Left renal cortex interstitium (tissue), 4 donors: ENCODE measurements at regions not wholly inside any gene's neighbourhood (a gene's known extent, or its start where the extent isn't known, plus 50 kb on each side); places are given as distances from the start of the nearest gene placed in this dataset.
"Not testable (repeated sequence)": the region's sequence is repeated elsewhere in the genome, so short reads cannot be mapped to it uniquely, and the experiment has no call there.

Experiments
- DNase-seq, 4 donors: peaks; one replicate each; pipeline ENCODE4 v3.0.0-alpha.2; 2013; ENCODE audit warnings: low read depth in 4 of 4, low spot score in 2 of 4, missing footprints in 1 of 4

GRCh38 chr2:21328177-21328576 lies 204.4 kb downstream of the TDRD15 start:
- DNase-seq = no peak

GRCh38 chr2:21330786-21331391 lies 207.1 kb downstream of the TDRD15 start:
- DNase-seq = no peak

- DNase-seq = no peak
These were observed 208.0 kb downstream of the TDRD15 start for GRCh38 chr2:21331625-21332370.

DNA sequence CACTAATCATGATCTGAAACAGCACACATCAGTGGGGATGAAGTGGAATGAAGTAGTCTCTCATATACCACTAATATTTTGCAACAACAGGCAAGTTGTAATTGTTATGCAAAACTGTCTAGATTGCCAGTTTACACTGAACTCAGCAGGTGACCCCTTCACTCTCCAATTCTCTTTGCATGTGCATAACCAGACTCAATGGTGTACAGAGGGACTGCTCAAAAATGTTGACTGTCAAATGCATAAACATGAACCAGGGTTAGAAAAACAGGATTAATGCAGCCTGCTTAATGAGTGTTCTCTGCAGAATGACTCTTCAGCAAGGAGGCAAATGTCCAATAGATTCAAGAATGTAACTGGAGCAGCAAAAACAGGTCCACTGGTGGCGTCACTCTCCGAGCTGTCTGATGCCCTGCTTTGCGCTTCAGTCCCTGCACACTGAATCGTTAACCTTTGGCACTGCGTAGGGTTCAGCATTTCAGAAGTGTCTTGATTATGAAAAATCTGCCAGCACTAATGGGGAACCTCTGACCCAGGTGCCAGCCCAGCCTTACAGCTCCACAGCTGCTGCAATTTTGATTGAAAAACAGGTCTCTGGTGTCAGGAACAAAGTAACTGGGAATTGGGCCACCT lies 209.3 kb downstream of the TDRD15 start:
- no peak for DNase-seq

DNA sequence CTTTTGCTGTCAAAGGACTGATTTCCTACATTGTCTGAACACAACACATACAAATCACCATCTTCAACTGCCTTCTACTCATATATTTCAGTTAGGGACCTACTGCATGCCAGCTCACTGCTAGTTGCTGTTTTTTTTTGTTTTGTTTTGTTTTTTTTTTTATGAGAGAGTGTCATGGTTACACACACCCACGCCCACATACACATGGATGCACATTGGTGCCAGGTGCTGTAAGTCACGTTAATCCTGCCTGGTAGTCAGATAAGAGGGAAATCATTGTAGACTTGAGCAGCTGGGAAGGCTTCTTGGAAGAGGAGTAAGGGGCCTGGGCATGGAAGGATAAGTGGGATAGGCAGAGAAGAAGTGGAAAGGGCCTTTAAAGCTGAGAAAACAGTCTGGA lies 209.9 kb downstream of the TDRD15 start:
- DNase-seq = no peak

- no peak for DNase-seq
These were observed 223.2 kb downstream of the TDRD15 start for GRCh38 chr2:21346984-21347383.

DNA sequence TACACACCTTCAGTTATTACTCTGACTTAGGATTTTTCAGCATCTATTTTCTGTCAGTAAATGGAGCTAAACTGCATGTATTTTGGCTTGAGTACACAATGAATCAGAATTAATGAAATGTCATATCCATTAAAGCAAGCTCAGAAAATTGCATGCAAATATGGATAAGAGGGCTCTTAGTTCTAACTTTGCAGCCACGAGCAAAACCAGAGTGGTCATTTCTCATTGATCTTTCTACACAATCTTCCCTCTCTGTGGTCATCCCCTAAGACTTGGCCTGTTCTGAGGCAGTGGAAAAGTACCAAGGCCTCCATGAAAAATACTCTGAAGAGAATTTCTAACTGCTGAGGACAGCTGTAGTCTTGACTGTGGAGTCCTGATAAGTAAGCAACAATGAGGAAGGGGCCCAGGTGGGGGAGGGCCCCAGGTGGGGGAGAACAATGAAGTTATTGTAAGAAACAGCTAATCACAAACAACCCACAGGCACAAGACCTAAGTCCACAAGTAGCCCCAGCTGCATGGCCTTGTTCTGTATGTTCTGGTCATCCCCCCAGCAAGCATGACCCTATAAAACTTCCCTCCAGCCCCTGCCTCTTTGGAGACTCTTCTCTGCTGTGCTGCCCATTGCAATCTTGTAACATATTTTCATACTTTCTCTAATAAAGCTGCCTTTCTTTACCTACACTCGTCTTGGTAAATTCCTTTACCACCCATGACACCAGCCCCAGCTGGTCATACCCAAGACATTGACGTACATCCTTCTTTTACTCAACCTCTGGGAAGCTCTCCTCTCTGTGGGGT lies 230.3 kb downstream of the TDRD15 start:
- DNase-seq = no peak

GRCh38 chr2:21356086-21356856 lies 232.5 kb downstream of the TDRD15 start:
- DNase-seq = no peak

- no peak for DNase-seq
These were observed 233.1 kb downstream of the TDRD15 start for GRCh38 chr2:21356857-21357255.

- no peak for DNase-seq
These were observed 235.2 kb downstream of the TDRD15 start for GRCh38 chr2:21358976-21359375.

- no peak for DNase-seq
These were observed 237.6 kb downstream of the TDRD15 start for GRCh38 chr2:21361384-21361783.

- no peak for DNase-seq
These were observed 238.3 kb downstream of the TDRD15 start for GRCh38 chr2:21361957-21362486.

DNA sequence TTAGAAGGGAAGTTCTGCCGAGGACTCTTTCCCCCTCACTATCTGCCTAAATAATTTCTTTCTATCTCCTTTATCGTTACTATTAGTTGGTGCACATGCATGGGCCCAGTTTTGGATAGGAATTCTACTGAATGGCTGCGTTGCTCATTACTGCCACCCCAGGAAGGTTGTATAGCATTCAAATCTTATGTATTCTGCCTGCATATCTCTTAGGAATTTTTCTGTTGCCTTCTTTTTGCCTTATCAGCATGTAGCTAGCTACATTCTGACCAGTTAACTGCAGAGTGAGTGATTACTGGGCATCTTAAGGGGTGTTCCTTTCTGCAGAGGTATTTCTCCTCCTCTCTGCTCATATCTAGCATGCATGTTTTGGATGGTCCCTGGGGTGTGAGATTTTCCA lies 239.6 kb downstream of the TDRD15 start:
- no peak for DNase-seq

DNA sequence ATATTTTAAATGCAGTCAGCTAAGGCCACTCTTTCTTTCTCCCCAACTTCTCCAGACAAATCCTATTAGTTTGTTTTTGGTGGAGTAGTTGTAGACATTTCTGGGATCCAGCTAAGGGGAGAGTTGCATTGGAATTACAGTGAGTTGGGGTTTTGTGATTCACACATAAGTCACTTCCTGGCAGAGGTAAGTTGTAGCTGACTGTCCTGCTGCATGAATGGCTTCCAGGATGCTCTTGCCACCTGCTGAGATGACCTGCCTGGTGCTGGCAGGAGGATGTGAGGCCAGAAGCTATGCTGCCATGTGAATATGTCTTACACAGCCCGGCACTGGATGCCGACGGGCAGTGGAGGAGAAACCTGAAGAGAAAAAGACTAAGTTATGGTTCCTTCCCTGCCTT lies 243.7 kb downstream of the TDRD15 start:
- no peak for DNase-seq

DNA sequence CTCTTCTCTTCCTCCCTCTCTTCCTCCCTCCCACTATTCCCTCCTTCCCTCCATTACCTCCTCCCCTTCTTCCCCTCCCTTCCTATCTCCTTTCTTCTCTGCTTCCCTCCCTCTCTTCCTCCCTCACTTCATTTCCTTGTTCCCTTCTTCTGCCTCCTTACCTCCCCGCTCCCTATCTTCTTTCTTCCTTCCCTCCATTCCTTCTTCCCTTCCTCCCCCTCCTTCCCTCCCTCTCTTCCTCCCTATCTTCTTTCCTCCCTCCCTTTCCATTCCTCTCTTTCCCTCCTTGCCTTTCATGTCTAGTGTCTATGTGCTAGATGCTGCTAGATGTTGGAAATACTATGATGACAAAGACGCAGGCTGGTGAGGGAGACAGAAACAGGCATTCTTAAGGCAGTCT lies 246.0 kb downstream of the TDRD15 start:
- no peak for DNase-seq

- no peak for DNase-seq
These were observed 247.8 kb downstream of the TDRD15 start for GRCh38 chr2:21371499-21372003.

- DNase-seq = no peak
These were observed 248.9 kb downstream of the TDRD15 start for GRCh38 chr2:21372654-21373053.

- no peak for DNase-seq
These were observed 253.1 kb downstream of the TDRD15 start for GRCh38 chr2:21376864-21377263.

GRCh38 chr2:21379140-21379539 lies 255.4 kb downstream of the TDRD15 start:
- no peak for DNase-seq

GRCh38 chr2:21379668-21380067 lies 255.9 kb downstream of the TDRD15 start:
- DNase-seq = not testable (repeated sequence)
